CD14-positive monocyte (primary cell): ENCODE measurements at regions not wholly inside any gene's neighbourhood (a gene's known extent, or its start where the extent isn't known, plus 50 kb on each side); places are given as distances from the start of the nearest gene placed in this dataset.

Experiments used
- DNase-seq, 3 donors: peaks; one replicate each; pipeline ENCODE4 v3.0.0-alpha.2; 2011 to 2022
- H2AFZ ChIP-seq: 2 replicates; pipeline ENCODE4 v1.6.0; 2012; ENCODE audit warnings: mild to moderate bottlenecking, low read depth, low read length, inconsistent platforms; ENCODE audit not compliant: insufficient read depth, poor library complexity, severe bottlenecking
- H3K27ac ChIP-seq, 2 donors: 1 replicate in 1 of 2; 2 replicates in 1 of 2; pipeline ENCODE4 v1.5.1; 2012 to 2013; ENCODE audit warnings: low read length in 2 of 2, control low read depth in 1 of 2, inconsistent platforms in 1 of 2, low read depth in 1 of 2, mild to moderate bottlenecking in 1 of 2
- H3K27me3 ChIP-seq, 2 donors: one replicate each; pipeline versions ENCODE4 v1.6.0 to v1.6.1; 2011 to 2013; ENCODE audit warnings: low read length in 2 of 2; ENCODE audit not compliant: control insufficient read depth in 2 of 2, insufficient read depth in 2 of 2
- H3K36me3 ChIP-seq, 2 donors: replicated peaks in 1 of 2; 1 replicate in 1 of 2; 2 replicates in 1 of 2; pipeline versions ENCODE4 v1.5.1 to v1.6.1; 2012 to 2013; ENCODE audit warnings: low read length in 2 of 2, control low read depth in 1 of 2, inconsistent platforms in 1 of 2, mild to moderate bottlenecking in 1 of 2; ENCODE audit not compliant: insufficient read depth in 2 of 2, control insufficient read depth in 1 of 2
- H3K4me1 ChIP-seq, 2 donors: 1 replicate in 1 of 2; 2 replicates in 1 of 2; pipeline versions ENCODE4 v1.5.1 to v1.6.1; 2012 to 2013; ENCODE audit warnings: low read length in 2 of 2, control low read depth in 1 of 2, inconsistent platforms in 1 of 2, mild to moderate bottlenecking in 1 of 2, moderate library complexity in 1 of 2; ENCODE audit not compliant: insufficient read depth in 2 of 2, control insufficient read depth in 1 of 2
- H3K4me2 ChIP-seq: replicated peaks from 2 replicates; pipeline ENCODE3; 2012; ENCODE audit warnings: low read length, moderate library complexity, mild to moderate bottlenecking; ENCODE audit not compliant: poor library complexity, severe bottlenecking; ENCODE audit errors: extremely low read depth
- H3K4me3 ChIP-seq, 3 experiments: fragments of 200-600 bp in 1 of 3; sonication (generic) in 1 of 3; replicated peaks in 1 of 3; 1 replicate in 2 of 3; 2 replicates in 1 of 3; pipeline ENCODE4 v1.5.1; 2011 to 2013; ENCODE audit warnings: low read length in 3 of 3, mild to moderate bottlenecking in 3 of 3, control low read depth in 2 of 3, low read depth in 2 of 3, inconsistent platforms in 1 of 3, moderate library complexity in 1 of 3
- H3K79me2 ChIP-seq: 2 replicates; pipeline ENCODE4 v1.6.0; 2012; ENCODE audit warnings: mild to moderate bottlenecking, control low read depth, inconsistent platforms, low read length, moderate library complexity; ENCODE audit not compliant: insufficient read depth
- H3K9ac ChIP-seq: 2 replicates; pipeline ENCODE4 v1.6.0; 2017; ENCODE audit warnings: low read length, mild to moderate bottlenecking; ENCODE audit not compliant: insufficient read depth, poor library complexity, severe bottlenecking
- H3K9me3 ChIP-seq, 2 donors: replicated peaks in 1 of 2; 1 replicate in 1 of 2; 2 replicates in 1 of 2; pipeline versions ENCODE4 v1.5.1 to v1.6.1; 2012 to 2013; ENCODE audit warnings: low read length in 2 of 2, control low read depth in 1 of 2; ENCODE audit not compliant: control insufficient read depth in 1 of 2, insufficient read depth in 1 of 2
- H4K20me1 ChIP-seq: 2 replicates; pipeline ENCODE4 v1.6.0; 2012; ENCODE audit warnings: mild to moderate bottlenecking, low read length, control low read depth, moderate library complexity; ENCODE audit not compliant: insufficient read depth
- H3K27ac Mint-ChIP-seq, 7 donors: one replicate each; pipeline ENCODE4 v1.8.0; 2020; ENCODE audit warnings: mild to moderate bottlenecking in 7 of 7, mixed read lengths in 7 of 7, moderate library complexity in 6 of 7, inconsistent platforms in 2 of 7
- H3K27me3 Mint-ChIP-seq, 3 donors: one replicate each; pipeline ENCODE4 v1.8.0; 2021 to 2022; ENCODE audit warnings: low read depth in 3 of 3, mild to moderate bottlenecking in 3 of 3, mixed read lengths in 3 of 3, moderate library complexity in 3 of 3, inconsistent platforms in 1 of 3
- H3K36me3 Mint-ChIP-seq, 2 donors: one replicate each; pipeline ENCODE4 v1.8.0; 2020; ENCODE audit warnings: mixed read lengths in 2 of 2, inconsistent platforms in 1 of 2, mild to moderate bottlenecking in 1 of 2
- H3K4me1 Mint-ChIP-seq: one replicate; pipeline ENCODE4 v1.8.0; 2020; ENCODE audit warnings: mild to moderate bottlenecking, mixed read lengths
- H3K4me3 Mint-ChIP-seq, 2 donors: one replicate each; pipeline ENCODE4 v1.8.0; 2020; ENCODE audit warnings: mild to moderate bottlenecking in 2 of 2, mixed read lengths in 2 of 2, moderate library complexity in 1 of 2
- H3K9me3 Mint-ChIP-seq, 7 donors: one replicate each; pipeline ENCODE4 v1.8.0; 2020 to 2022; ENCODE audit warnings: mixed read lengths in 7 of 7, mild to moderate bottlenecking in 6 of 7, moderate library complexity in 6 of 7, inconsistent platforms in 2 of 7
- CTCF ChIP-seq: fragments of 200-600 bp; IDR thresholded peaks from one replicate; pipeline ENCODE4 v1.8.0; 2022; ENCODE audit warnings: antibody characterized with exemption, mild to moderate bottlenecking
- WGBS: methylation state at CpG from one replicate; pipeline ENCODE4 v1.1.5; 2013; ENCODE audit warnings: missing lambda C conversion rate; ENCODE audit not compliant: insufficient coverage; 5-methylcytosine and 5-hydroxymethylcytosine counted together
- intact Hi-C, 2 donors: fragments of 100-400 bp; cut with micrococcal nuclease; formaldehyde crosslinking; loops; one replicate each; pipeline versions ENCODE4 v1.15.0 to v1.15.1; 2023

- no peaks in the 10 kb centered on the region for H3K4me1 ChIP-seq
- peaks cover 0 to 2% (median 0%) of the 10 kb centered on the region in 7 donors for H3K9me3 Mint-ChIP-seq
- no peak for TF ChIP-seq CTCF
- no peak overlapping the region for H3K4me3 ChIP-seq
- no peak overlapping the region for H3K4me2 ChIP-seq
- H3K9me3 ChIP-seq = no peaks in the 10 kb centered on the region
- no peak overlapping the region for H3K4me3 Mint-ChIP-seq
- H3K27ac Mint-ChIP-seq = no peak overlapping the region
- no peak overlapping the region for H3K27ac ChIP-seq
- intact Hi-C loops = no loop called here
- no CpG with 5 or more reads among the region's 2 CpGs for WGBS
- no peak overlapping the region for H2AFZ ChIP-seq
- peaks cover 1 to 5% (median 3%) of the 10 kb centered on the region in 3 donors for H3K27me3 Mint-ChIP-seq
- H3K36me3 Mint-ChIP-seq = no peaks in the 10 kb centered on the region
- no peaks in the 10 kb centered on the region for H3K27me3 ChIP-seq
- H3K36me3 ChIP-seq = no peaks in the 10 kb centered on the region
- H3K79me2 ChIP-seq = no peaks in the 10 kb centered on the region
- H4K20me1 ChIP-seq = no peaks in the 10 kb centered on the region
- H3K9ac ChIP-seq = no peak overlapping the region
- no peak for DNase-seq
- peaks cover 3% of the 10 kb centered on the region for H3K4me1 Mint-ChIP-seq
Measured at GRCh38 chr1:168906367-168906766, 177.4 kb upstream of the DPT start.

- no peaks in the 10 kb centered on the region for H3K36me3 Mint-ChIP-seq
- H3K4me3 Mint-ChIP-seq = no peak overlapping the region
- H3K27me3 ChIP-seq = no peaks in the 10 kb centered on the region
- H3K79me2 ChIP-seq = no peaks in the 10 kb centered on the region
- no peak for TF ChIP-seq CTCF
- no peak overlapping the region for H3K27ac Mint-ChIP-seq
- no peak overlapping the region for H3K4me3 ChIP-seq
- H3K27me3 Mint-ChIP-seq = peaks cover 1 to 5% (median 3%) of the 10 kb centered on the region in 3 donors
- no peaks in the 10 kb centered on the region for H3K4me1 ChIP-seq
- H3K9me3 ChIP-seq = no peaks in the 10 kb centered on the region
- no peaks in the 10 kb centered on the region for H3K36me3 ChIP-seq
- H4K20me1 ChIP-seq = no peaks in the 10 kb centered on the region
- H3K27ac ChIP-seq = no peak overlapping the region
- intact Hi-C loops = no loop called here
- H3K4me1 Mint-ChIP-seq = peaks cover 3% of the 10 kb centered on the region
- H3K9ac ChIP-seq = no peak overlapping the region
- H3K4me2 ChIP-seq = no peak overlapping the region
- H3K9me3 Mint-ChIP-seq = peaks cover 0 to 2% (median 0%) of the 10 kb centered on the region in 7 donors
- H2AFZ ChIP-seq = no peak overlapping the region
- no peak for DNase-seq
- WGBS = 43% methylated on average over 5 of the region's 5 CpGs
Measured at GRCh38 chr1:168907053-168907452, 178.0 kb upstream of the DPT start.
